NCI-H128 (cell line): ENCODE measurements at regions not wholly inside any gene's neighbourhood (a gene's known extent, or its start where the extent isn't known, plus 50 kb on each side); places are given as distances from the start of the nearest gene placed in this dataset.

Experiments used
- DNase-seq: peaks from one replicate; lab custom pipeline; 2025; ENCODE audit not compliant: unreplicated experiment; lab: John Stamatoyannopoulos, UW

DNA sequence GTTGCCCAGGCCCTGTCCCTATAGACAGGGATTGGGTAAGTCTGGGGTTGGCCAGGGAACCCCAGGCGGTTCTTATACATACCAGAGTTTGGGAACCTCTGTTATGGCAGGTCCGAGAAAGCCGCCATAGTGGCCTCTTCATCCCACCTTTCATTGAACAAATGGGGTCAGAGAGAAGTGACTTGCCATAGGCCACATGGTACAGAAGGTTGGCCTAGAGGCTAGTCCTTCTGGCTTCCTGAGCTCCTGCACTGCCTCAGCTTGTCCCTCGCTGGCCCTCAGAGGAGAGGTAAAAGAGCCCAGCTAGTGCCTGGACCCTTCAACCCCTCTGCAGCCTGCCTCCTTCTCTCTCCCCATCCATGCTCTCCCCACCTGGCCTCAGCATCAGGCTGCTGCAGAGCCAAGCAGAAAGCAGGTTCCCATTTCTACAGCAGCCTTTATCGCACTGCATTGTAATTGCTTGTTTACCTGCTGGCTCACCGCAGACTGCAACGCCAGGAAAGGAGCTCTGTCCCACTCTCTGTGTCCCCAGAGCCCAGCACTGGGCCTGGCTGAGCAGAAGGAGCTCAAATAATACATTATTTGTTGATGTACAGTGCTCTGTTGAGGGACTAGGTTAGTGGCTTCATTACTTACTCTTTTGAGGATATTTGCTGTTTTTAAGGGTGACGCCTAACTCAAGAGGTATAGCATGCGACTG, 103.6 kb downstream of the TRIM29 start:
- no peak for DNase-seq

DNA sequence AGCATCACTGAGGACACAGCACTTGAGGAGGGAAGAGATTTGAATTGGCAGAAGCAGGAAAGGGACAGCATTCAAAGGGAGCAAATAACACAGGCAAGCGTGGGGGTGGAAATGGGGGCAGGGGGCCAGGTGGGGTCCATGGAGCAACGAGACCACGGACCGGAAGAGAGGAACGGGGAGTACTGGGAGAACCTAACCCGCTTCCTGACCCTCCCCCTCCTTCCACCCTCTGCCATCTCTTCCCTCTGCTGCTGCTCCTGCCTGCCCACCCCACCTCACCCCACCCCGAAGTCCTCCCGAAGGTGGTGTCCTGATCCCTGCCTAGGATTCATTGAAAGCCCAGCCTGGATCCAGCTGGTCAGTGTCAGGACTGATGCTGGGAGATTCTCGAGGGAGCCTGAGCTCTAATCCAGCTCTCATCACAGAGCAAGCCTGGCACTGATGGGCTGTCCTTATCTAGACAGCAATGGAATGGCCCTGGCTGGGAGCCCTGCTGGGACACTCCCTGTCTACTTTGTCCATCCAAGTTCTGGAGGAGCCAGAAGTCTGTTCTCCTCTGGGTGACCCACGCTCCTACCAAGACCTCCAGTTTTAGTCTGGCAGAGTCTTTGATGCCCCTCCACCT, 105.0 kb downstream of the TRIM29 start:
- no peak for DNase-seq

DNA sequence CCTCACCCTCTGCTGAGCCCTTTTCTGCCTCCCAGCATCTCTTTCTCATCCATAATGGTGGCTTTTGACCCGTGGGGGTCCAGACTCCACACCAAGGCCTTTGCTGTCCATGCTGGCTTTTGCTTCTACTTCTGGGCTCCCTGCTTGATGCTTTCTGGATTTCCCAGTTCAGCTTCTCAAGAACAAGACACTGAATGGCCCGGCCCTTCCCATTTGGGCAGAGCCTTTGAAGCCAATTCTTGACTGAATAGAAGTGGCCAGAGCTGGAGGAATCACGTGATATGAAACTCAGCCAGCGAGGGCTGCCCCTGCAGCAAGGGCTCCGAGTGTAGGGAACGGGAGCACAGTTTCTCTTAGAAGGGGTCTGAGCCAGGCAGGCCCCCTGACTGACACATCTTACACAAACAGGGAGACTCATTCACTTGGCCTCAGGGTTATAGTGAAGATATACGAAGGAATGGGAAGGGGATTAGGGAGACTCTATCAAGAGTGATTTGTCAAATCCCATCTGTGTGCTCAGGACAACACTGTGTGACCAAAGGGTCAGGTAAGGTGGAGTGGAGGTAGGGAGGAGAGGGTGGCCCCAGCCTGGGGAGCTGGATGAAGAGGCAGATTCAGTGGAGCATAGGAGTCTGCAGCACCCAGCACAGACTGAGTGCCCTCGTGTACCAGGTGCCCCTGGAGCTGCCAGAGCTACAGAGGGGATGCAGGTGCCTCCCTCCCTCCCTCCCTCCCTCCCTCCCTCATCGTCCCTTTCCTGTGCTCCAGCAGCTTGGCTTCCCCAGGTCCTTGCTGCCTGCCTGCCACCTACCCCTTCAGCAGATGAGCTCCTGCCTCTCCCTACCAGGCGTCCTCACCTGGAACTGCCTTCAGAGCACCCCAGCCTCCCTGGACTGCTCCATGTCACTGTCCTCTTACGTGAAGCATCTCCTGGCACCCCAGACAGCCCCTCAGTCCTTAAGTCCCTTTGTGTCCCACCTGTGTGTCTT, 106.0 kb downstream of the TRIM29 start:
- DNase-seq = no peak

DNA sequence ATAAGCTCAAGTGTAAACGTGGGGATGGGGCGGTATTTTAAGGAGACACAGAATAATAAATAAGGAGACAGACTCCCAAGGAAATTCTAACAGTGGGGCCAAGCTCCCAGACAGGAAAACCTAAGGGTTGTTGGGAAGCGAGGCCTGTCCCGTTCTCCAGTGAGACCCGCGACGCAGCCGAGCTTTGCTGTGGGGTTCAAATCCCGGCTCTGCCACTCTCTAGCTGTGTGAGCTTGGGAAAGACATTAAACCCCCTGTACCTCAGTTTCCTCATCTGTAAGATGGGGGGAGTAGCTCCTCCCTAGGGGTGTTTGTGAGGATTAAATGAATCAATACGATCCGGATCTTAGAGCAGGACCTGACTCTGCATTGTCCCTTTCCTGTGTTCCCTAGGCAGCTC, 106.8 kb downstream of the TRIM29 start:
- DNase-seq = no peak

DNA sequence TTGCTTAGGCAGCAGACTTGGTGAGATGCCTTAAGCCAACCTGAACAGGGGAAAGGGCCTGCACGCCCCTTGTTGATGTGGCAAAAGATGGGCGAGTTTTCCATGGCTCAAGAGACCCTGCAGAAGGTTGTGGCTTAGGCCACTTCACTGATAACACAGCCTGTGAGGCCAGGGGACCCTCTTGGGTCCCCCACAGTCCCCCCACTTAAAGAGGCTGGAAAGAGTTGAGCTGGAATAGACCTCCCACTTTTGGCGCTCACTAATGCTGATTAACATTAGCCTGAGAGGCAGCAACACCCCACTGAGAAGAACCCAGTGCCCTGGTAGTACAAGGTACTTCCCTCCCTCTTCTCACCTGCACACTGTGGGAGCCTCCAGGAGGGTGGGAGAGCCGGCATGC, 107.5 kb downstream of the TRIM29 start:
- DNase-seq = no peak

DNA sequence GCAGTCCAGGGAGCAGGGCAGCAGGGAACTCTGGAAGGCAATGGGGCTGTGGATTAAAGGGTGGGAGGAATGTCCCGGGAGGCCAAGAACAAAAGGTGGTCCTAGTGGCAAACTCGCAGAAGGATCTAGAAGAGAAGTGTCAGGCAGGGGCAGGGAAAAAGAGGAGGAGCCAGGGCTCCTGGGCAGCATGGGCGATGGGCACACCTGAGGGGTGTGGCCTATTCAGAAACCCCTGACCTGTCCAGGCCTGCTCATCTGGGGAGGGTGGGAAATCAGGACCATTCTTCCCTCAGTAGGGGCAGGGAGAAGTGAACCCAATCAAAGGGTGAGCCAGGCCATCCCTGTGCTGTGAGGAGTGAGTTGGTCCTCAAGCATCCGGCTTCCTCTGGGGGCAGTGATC, 108.6 kb downstream of the TRIM29 start:
- no peak for DNase-seq

DNA sequence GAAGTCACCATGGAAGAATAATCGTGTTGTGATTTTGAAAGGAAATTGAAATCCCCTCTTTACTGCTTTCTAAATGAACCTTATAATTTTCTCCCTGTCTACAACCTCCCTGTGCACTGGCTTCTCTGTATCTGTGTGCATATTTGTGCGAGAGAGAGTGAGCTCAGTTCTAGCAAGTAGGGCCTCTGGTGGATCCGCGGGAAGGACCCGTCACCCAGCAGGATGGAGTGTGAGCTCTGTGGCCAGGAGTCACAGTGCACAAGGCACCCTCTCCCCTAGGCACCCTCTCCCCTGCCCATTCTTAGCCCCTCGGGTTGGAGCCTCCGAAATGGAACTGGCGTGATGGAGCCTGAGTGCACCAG, 109.0 kb downstream of the TRIM29 start:
- DNase-seq = no peak

DNA sequence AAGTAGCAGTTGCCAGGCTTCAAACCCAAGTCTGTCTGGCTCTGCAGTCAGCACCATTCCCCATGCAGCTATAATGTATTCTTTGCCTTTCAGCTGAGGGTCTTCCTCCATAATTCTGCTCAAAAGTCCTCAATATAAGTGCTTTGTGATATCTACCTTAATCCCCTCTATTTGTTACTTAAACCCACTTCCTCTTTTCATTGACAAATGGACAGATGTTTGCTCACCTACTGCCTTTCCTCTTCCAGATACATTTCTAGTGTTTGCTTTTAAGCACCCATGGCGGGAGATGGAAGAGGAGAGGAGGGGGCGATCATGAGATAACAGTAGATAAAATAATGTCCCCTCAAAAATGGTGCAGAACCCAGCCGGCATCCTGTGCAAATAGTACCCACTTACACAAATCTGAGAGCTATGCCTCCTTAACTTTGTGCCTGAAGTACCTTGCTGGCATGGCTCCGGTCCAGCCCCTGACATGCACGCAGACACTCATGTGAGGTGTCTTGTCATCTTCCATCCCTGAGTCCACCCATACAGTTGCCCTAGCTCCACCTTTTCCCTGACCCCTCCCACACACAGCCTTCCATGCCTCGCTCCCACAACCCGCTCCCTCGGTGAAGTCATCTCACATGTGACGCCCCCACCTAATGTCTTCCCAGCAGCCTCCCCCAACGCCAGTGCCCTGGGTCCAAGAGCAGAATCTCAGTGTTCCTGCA, 109.6 kb downstream of the TRIM29 start:
- DNase-seq = no peak

DNA sequence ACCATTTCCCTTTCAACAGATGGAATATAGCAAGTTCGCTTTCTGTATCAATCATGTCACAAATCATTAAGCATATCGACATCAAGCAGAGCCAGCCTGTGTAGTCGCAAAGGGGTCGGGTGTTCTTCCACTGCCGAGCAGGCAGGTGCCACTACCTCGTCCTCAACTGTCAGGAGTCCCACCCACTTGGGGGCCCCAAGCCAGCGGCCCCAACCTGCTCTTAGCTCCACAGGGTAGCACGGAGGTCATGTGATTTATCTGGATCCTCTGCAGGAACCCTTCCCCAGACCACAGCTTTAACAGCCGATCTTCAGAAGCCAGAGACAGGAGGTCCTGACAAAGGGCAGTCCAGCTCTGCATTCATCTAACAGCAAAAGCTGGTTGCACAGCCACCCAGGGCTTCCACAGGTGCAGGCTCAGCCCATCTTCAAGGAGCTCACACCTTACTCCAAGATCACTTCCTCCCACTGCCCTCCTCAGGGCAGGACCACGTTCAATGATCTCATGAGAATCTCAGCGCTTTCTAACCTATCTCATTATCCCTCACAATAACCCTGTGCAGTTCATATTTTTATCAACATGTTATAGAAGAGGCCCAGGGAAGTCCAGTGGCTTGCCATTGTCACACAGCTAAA, 110.2 kb downstream of the TRIM29 start:
- DNase-seq = no peak

DNA sequence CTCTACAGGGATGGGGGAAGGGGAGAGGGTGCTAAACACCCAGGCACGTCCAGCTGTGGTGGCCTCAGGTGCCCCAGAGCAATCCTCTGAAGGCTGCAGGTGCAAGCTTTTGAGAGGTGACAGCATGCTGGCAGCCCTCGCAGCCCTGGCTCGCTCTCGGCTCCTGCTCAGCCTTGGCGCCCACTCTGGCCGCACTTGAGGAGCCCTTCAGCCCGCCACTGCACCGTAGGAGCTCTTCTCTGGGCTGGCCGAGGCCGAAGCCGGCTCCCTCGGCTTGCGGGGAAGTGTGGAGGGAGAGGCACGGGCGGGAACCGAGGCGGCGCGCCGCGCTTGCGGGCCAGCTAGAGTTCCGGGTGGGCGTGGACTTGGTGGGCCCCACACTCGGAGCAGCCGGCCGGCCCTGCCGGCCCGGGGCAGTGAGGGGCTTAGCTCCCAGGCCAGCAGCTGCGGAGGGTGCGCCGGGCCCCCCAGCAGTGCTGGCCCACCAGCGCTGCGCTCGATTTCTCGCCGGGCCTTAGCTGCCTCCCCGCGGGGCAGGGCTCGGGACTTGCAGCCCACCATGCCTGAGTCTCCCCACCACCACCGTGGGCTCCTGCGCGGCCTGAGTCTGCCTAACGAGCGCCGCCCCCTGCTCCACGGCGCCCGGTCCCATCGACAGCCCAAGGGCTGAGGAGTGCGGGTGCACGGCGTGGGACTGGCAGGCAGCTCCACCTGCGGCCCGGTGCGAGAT, 112.1 kb downstream of the TRIM29 start:
- DNase-seq = no peak

DNA sequence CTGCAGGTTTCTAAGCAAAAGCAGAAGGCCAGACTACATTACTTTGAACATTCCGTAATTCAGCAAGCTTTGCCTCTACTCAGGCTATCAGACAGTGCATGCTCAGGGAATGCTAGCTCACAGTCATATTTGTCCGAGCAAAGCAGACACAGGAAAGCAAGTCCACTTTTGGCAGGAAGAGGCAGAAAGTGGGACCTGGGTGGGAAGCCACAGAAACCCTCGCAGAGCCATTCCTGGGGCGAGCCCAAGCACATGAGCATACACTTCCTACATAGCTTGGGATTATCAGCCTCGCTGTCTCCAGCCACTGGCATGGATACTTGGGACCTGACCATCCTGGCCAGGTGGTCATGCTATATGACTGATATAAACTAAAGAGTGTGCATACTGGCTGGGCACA, 113.3 kb downstream of the TRIM29 start:
- DNase-seq = no peak

DNA sequence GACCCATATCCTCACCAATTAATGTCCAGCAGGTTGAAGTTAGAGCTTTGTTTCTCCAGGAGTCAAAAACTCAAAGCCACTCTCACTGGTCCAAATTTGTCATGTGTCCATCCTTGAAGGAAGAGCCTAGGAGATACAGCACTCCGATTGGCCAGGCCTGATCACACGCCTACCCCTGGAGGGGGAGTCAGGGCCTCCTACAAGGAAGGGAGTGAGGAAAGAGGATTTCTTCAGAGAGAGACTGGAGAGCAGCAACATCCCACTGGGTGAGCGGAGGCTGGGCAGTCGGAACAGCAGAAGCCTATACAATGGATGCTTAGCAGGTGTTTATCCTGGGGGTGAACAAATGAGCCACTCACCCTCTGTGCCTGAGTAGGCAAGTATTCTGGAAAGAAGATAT, 113.9 kb downstream of the TRIM29 start:
- DNase-seq = no peak

DNA sequence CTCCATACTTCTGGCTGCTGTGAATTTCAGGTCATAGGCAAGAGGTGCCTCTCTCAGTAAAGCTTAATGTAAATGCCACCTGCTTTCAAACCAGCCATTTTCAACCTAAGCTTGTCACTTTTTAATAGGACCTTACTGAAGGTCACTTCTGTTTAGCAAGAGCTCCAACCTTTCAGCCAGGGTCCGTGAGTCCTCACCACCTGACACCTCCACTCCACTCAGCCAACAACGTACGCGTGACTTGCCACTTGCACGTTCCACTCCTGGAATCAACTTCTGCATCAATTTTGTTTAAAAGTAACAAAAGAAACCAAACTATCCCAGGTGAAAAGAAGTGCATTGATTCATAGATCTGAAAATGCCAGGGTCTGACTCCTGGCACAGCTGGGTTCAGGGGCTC, 114.4 kb downstream of the TRIM29 start:
- DNase-seq = no peak

DNA sequence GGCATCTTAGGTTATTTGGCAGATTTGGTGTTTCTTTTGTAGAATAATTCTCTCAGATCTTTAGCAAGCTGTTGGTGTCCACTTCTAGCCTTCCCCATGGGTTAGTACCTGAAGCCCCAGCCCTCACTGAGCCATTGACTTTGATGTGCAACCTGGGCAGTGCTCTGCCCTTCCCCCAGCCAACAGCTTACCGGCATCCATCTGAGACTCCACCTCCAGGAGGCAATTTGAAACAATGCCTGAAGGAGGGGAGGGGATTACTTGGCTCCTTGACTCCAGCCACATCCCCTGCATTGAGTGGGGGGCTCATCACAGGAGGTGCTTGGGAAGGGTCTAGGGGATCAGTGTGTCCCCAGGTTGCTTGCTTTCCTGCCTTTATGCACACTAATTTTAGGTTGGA, 114.8 kb downstream of the TRIM29 start:
- no peak for DNase-seq

DNA sequence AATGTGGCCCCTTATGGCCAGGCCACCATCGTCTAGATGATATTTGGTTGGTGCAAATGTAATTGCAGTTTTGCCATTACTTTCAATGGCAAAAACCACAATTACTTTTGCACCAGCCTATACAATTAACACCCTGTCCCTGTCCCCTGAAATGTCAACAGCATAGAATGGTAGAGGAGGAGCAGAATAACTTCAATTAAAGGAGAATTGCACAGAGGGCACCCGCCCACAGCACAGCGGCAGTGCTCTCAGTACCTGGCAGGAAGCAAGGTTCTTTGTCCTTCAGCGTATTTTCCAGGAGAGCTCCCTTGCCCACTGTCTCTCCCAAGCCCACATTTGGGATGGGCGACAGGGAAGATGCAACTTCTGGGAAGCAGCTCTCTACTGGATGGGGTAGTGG, 115.3 kb downstream of the TRIM29 start:
- DNase-seq = no peak

DNA sequence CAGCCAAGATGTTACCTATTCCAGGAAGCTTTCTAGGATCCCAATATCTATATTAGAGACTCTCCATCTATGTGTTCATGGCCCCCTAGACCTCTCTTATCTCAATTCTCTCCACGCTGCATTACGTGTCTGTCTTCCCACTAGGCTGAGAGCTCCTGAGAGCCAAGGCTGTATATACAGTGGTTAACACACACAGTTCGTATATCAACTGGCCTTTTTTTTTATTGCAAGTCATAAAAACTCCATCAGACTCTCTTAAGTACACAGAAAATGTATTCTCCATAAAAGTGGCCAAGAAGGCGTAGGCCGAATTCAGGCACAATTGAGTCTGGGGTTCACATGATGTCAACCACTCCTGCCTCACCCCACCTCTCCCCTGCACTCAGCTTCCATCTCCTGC, 115.9 kb downstream of the TRIM29 start:
- DNase-seq = no peak

DNA sequence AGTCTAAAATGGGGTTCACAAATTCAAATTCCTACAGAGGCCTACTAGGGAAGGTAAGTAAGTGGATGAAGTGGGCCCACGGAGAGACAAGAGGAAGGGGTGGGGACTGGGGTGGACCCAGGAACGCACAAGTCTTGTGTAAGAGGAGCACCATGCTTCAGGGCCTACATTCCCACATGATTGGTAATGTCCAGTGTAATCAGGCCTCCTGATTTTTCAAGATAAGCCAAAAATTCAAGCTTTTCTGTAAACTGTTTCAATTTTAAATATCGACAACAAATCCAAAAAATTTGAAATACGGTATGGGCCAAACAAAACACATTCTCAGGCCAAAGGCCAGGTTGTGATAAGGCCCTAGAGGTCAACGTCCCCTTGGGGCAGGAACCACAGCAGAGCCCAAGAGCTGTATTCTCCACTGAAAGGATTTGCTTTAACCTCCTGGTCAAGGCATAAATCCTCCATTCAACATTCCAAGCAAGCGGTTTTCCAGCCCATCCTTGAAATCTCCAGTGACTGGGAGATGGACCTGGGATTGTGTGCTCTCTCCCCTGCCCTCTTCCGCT, 116.4 kb downstream of the TRIM29 start:
- DNase-seq = no peak

DNA sequence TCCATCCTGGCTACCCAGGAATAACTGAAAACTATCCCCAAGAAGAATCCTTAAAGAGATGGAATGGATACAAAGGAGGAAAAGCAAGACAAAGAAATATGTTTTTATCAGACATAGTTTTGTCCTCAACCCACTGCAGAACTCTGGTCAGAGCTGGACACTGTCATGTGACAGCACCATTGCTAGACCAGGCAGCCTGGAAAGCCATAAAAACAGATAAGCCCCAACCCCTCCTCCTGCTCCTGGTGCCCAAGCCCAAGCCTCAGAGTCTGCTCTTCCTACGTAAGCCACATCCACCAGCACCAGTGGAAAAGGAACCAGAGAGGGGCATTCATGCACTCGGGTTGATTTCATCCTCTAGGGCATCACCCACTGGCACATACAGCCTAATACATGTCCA, 116.9 kb downstream of the TRIM29 start:
- DNase-seq = no peak

DNA sequence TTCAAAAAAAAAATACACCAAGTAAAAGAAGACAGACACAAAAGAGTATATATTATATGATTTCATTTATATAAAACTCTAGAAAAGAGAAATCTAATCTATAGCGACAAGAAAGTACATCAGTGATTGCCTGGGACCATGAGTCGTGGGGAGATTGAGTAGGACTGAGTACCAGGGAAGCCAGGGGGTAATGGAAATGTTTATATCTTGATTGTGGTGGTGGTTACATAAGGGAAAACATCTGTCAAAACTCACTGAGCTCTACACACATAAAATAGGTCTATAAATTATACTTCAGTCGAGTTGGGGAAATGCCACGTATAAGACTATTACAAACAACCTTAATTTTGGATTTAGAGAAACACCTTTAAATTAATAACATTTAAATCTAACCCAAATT, 117.4 kb downstream of the TRIM29 start:
- no peak for DNase-seq

DNA sequence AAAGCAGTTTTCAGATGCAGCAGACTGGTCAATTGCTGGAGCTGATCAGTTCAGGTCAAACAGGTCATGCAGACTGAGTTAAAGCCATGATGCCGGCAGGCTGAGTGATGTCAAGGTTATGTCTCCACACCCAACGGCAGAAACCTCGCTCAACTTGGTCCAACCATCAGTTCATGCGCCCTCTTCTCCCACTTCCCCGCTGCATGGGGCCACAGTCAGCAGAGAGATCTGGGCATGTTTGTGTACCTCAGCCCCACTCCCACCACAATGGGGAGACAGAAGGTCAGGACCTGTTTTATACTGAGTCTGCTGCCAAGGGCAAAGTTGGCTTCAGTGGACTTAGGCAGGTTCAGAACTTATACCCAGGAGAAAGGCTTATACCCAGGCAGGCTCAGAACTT, 118.7 kb downstream of the TRIM29 start:
- DNase-seq = no peak
